K562 (cell line): ENCODE measurements at regions not wholly inside any gene's neighbourhood (a gene's known extent, or its start where the extent isn't known, plus 50 kb on each side); places are given as distances from the start of the nearest gene placed in this dataset.

Experiments
- ESRRA ChIP-seq: fragments of 450-650 bp; IDR thresholded peaks from 2 replicates; pipeline ENCODE4 v1.6.1; 2014; ENCODE audit warnings: low read depth, mild to moderate bottlenecking, moderate library complexity, borderline replicate concordance
- SNRNP70 ChIP-seq: fragments of 200-400 bp; formaldehyde crosslinking; optimal IDR thresholded peaks from 2 replicates; pipeline ENCODE3; 2017; ENCODE audit warnings: low read depth, low read length

DNA sequence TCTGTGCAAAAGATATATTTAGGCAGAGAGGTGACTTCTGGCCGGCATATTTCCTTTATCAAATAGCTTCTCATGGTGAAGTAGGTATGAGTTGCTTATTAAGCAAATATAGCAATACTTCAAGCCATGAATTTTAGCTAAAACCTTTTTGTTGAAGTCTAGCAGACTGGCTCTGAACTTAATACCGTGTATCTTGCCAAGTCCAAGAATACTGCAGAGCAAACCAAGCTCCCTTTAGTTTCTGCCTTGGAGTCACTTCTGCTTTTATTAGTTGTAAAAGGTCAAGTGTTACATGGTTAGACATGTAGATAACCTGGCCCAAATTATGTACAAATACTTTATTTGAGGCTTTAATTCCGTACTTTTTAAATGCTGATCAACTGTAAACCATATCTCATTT lies 627.6 kb upstream of the PKDCC start:
- TF ChIP-seq ESRRA (no peak), SNRNP70 (no peak)
